ENCODE measurements at regions not wholly inside any gene's neighbourhood (a gene's known extent, or its start where the extent isn't known, plus 50 kb on each side); places are given as distances from the start of the nearest gene placed in this dataset.
"Not testable (repeated sequence)": the region's sequence is repeated elsewhere in the genome, so short reads cannot be mapped to it uniquely, and the experiment has no call there.

GRCh38 chr7:156379324-156380070 lies 261.1 kb upstream of the RNF32 start:
- TF ChIP-seq, protein P1, sequence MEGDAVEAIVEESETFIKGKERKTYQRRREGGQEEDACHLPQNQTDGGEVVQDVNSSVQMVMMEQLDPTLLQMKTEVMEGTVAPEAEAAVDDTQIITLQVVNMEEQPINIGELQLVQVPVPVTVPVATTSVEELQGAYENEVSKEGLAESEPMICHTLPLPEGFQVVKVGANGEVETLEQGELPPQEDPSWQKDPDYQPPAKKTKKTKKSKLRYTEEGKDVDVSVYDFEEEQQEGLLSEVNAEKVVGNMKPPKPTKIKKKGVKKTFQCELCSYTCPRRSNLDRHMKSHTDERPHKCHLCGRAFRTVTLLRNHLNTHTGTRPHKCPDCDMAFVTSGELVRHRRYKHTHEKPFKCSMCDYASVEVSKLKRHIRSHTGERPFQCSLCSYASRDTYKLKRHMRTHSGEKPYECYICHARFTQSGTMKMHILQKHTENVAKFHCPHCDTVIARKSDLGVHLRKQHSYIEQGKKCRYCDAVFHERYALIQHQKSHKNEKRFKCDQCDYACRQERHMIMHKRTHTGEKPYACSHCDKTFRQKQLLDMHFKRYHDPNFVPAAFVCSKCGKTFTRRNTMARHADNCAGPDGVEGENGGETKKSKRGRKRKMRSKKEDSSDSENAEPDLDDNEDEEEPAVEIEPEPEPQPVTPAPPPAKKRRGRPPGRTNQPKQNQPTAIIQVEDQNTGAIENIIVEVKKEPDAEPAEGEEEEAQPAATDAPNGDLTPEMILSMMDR (IDR thresholded peaks at IDR 0.05; ENCODE audit: control extremely low read depth, extremely low read depth, low read depth, missing control alignments), result no peak
- ChIA-PET CTCF (no interaction called here), POLR2A (no interaction called here)
- no peak for DNase-seq (ENCODE audit: extremely low spot score)

GRCh38 chr7:156378806-156379205 lies 261.8 kb upstream of the RNF32 start:
- ChIA-PET POLR2A (no interaction called here), CTCF (no interaction called here)
- no peak for DNase-seq (ENCODE audit: extremely low spot score)
- TF ChIP-seq, protein P1 (IDR thresholded peaks at IDR 0.05; ENCODE audit: control extremely low read depth, extremely low read depth, low read depth, missing control alignments), result no peak

DNA sequence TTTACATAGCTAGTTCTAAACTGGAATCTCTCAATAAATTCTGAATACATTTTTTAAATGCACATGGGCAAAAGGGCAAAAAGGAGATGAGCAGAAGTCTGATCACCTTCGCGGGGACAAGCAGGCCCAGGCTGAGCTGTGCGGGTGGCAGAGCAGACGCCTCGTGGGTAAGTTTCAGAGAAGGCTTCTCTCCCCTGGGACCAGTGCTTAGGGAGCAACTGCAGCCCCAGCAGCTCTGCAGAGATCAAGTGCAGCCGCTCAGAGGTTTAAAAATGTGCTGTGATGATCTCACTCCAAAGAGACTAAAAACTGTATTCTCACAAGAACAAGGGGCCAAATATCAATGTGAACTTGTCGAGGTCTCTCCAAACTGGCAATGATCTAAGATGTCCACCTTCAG lies 264.3 kb upstream of the RNF32 start:
- POLR2A ChIA-PET, result no interaction called here
- TF ChIP-seq, protein P1 (IDR thresholded peaks at IDR 0.05; ENCODE audit: control extremely low read depth, extremely low read depth, low read depth, missing control alignments), result no peak
- CTCF ChIA-PET, result interaction anchor here (0.9 kb wide), 1 partner anchor 9 kb away, joined by 3 read pairs; no protein-coding TSS in a partner anchor
- no peak for DNase-seq (ENCODE audit: extremely low spot score)

DNA sequence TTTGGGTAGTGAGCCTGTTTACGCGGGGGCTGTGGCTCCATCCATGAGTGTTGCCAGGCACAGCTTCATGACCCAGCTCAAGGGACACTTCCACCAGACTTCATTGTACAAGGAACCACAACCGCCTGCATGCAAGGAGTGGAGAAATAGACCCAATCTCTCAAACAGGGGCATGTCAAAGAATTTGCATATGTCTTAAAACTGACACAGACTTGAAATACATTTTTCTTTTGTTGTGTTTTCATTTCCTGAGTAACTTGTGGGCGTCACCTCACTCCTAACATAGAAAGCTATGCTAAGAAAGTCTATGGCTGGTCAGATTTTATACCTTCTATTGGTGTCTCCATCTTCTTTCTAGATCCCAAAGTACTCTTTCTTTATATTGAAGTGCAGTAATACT lies 266.2 kb upstream of the RNF32 start:
- ChIA-PET POLR2A (no interaction called here), CTCF (no interaction called here)
- TF ChIP-seq, protein P1 (IDR thresholded peaks at IDR 0.05; ENCODE audit: control extremely low read depth, extremely low read depth, low read depth, missing control alignments), result no peak
- DNase-seq (ENCODE audit: extremely low spot score), result no peak

GRCh38 chr7:156369929-156370328 lies 270.6 kb upstream of the RNF32 start:
- CTCF ChIA-PET; DNase-seq (ENCODE audit: extremely low spot score); POLR2A ChIA-PET: not testable (repeated sequence)

DNA sequence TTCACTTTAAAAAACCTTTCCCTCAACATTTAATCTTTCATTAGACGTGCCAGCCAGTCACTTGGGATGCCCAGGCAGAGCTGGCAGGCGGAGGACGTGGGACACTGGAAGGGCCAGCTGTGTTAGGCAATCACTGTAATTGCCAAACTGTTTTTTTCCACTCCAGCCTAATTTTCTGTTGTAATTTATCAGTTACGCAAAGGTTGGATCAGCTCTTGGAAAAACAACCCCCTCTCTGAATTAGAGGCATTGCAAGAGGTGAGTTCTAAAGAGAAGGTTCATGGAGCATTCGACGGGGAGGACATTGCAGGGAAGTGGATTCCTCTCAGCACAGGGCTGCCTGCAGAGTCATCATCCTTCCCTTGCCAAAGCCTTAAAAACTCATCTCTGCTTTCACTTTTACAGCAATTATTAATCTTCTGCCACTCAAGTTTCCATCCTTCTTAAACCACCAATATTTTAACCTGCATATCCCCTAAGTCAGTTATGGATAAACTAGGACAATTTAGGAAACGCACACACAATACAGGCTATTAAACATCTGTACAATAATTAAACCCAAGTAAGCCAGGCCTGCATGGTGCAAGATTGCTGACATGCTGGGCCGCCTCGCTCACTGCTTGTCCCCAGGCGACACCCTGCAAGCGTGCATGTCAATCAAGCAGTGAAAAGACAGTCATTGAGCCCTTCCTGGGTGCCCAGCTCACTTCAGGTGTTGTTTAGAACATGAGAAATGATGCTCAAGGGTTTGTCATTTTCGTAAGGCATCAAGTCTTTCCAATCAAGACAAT lies 272.3 kb upstream of the RNF32 start:
- TF ChIP-seq, protein P1 (IDR thresholded peaks at IDR 0.05; ENCODE audit: control extremely low read depth, extremely low read depth, low read depth, missing control alignments), result no peak
- CTCF ChIA-PET, result no interaction called here
- no peak for DNase-seq (ENCODE audit: extremely low spot score)
- POLR2A ChIA-PET, result no interaction called here

GRCh38 chr7:156363751-156364150 lies 276.8 kb upstream of the RNF32 start:
- ChIA-PET CTCF (no interaction called here), POLR2A (no interaction called here)
- TF ChIP-seq, protein P1 (IDR thresholded peaks at IDR 0.05; ENCODE audit: control extremely low read depth, extremely low read depth, low read depth, missing control alignments), result no peak
- DNase-seq (ENCODE audit: extremely low spot score), result no peak
